ENCODE measurements at regions not wholly inside any gene's neighbourhood (a gene's known extent, or its start where the extent isn't known, plus 50 kb on each side); places are given as distances from the start of the nearest gene placed in this dataset.

DNA sequence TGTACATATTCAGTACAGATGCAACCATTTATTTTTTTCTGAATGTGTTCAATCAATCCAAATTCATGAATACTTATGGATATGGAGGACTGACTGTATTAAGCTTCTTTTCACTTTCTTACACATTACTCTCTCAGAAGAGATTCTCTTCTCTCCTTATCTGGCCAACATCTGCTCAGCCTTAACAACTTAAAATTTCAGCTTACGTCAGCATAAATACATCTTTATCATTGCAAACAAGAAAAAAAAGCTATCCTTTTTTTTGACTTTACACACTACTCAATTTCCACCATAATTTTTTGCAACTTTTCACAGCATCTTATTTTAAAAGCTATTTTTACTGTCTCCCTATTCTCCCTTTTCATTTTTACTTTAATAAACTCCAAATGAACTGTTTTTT, 80.9 kb upstream of the POT1 start:
- TF ChIP-seq, protein P1, sequence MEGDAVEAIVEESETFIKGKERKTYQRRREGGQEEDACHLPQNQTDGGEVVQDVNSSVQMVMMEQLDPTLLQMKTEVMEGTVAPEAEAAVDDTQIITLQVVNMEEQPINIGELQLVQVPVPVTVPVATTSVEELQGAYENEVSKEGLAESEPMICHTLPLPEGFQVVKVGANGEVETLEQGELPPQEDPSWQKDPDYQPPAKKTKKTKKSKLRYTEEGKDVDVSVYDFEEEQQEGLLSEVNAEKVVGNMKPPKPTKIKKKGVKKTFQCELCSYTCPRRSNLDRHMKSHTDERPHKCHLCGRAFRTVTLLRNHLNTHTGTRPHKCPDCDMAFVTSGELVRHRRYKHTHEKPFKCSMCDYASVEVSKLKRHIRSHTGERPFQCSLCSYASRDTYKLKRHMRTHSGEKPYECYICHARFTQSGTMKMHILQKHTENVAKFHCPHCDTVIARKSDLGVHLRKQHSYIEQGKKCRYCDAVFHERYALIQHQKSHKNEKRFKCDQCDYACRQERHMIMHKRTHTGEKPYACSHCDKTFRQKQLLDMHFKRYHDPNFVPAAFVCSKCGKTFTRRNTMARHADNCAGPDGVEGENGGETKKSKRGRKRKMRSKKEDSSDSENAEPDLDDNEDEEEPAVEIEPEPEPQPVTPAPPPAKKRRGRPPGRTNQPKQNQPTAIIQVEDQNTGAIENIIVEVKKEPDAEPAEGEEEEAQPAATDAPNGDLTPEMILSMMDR (IDR thresholded peaks at IDR 0.05) = no peak
- TF ChIP-seq POLR2A (IDR thresholded peaks at IDR 0.05) = no peak

Measured in testis (tissue), 2 donors.